ENCODE measurements at regions not wholly inside any gene's neighbourhood (a gene's known extent, or its start where the extent isn't known, plus 50 kb on each side); places are given as distances from the start of the nearest gene placed in this dataset.

GRCh38 chr7:98483276-98483963 is 82.5 kb upstream of the BAIAP2L1 start:
- H3K4me3 ChIP-seq (ENCODE audit: low read depth, low read length), result no peak overlapping the region
- no peak for TF ChIP-seq CTCF (IDR thresholded peaks at IDR 0.05; ENCODE audit: low read depth, low read length, missing control alignments)
- DNase-seq (ENCODE audit: low read depth), result no peak

GRCh38 chr7:98479318-98479717 is 78.4 kb upstream of the BAIAP2L1 start:
- DNase-seq (ENCODE audit: low read depth), result no peak
- no peak overlapping the region for H3K4me3 ChIP-seq (ENCODE audit: low read depth, low read length)
- TF ChIP-seq CTCF (IDR thresholded peaks at IDR 0.05; ENCODE audit: low read depth, low read length, missing control alignments), result no peak

GRCh38 chr7:98475352-98475751 is 74.5 kb upstream of the BAIAP2L1 start:
- TF ChIP-seq CTCF (IDR thresholded peaks at IDR 0.05; ENCODE audit: low read depth, low read length, missing control alignments), result no peak

DNA sequence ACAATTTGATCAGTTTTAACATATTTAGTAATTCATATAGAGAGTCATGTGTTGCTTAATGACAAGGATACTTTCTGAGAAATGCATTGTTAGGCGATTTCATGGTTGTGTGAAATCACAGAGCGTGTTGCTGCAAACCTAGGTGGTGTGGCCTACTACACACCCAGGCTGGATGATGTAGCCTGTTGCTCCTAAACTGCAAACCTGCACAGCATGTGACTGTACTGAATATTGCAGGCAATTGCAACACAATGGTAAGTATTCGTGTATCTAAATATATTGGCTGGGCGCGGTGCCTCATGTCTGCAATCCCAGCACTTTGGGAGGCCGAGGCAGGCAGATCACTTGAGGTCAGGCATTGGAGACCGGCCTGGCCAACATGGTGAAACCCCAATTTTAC is 73.7 kb upstream of the BAIAP2L1 start:
- TF ChIP-seq CTCF (IDR thresholded peaks at IDR 0.05; ENCODE audit: low read depth, low read length, missing control alignments), result no peak

More at GRCh38 chr7:98475352-98475751, 74.5 kb upstream of the BAIAP2L1 start:
- DNase-seq (ENCODE audit: low read depth), result no peak
- H3K4me3 ChIP-seq (ENCODE audit: low read depth, low read length), result no peak overlapping the region

DNA sequence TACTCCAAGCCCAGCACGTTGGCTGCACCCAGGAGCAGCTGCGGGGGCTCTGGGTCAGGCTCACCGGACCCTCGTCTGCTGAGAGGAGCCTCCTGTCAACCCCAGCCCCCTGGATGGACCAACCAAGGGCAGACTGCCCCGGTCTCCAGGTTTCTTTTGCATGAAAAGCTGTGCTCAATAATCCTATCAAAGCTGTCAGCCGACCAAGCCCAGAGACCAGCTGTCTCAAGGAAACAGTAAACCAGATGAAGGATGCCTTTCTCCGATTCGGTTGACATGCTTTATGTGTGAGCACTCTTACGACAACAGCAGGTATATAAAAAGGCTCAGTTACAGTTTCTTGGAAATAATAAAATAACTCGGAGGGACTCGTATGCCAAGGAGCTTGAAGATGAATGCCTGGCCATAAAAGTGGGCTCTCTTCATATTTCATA is 71.6 kb upstream of the BAIAP2L1 start:
- H3K4me3 ChIP-seq (ENCODE audit: low read depth, low read length), result no peak overlapping the region
- no peak for TF ChIP-seq CTCF (IDR thresholded peaks at IDR 0.05; ENCODE audit: low read depth, low read length, missing control alignments)
- DNase-seq (ENCODE audit: low read depth), result no peak

More for the DNA sequence above, 73.7 kb upstream of the BAIAP2L1 start:
- DNase-seq (ENCODE audit: low read depth), result no peak
- no peak overlapping the region for H3K4me3 ChIP-seq (ENCODE audit: low read depth, low read length)

DNA sequence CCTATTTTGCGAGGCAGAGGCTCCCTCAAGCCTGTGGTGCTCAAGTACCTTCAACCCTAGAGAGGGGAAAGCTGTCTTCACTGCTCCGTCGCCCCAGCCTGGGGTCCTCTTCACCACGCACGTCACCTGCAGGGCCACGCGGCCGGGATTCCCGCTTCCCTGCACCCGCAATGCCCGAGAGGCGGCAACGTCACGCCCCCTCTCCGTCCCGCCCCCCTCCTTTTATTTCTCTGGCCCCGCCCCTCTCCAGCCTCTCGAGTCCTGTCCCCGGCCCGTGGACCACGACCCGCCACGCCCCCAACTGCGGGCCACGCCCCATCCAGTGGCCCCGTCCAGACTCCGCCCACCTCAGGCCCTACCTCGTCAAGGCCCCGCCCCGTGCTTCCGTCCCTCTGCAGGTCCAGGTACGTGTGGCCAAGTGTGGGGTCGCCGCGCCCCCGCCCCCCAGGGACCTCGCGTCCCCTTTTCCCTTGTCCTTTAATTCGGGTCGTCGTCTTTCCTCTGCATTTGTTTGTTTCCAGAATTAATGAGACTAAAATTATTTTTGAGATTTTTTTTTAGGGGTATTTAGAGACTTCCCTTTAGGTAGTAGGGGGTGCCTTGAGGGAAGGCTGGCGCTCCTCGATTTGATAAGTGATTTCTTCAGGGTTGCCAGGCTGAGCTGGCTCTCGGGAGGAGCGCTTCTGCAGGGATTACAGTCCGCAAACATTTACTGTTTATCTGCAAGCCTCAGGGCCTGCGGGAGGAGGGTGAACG is 69.8 kb upstream of the BAIAP2L1 start:
- H3K4me3 ChIP-seq (ENCODE audit: low read depth, low read length), result no peak overlapping the region
- no peak for TF ChIP-seq CTCF (IDR thresholded peaks at IDR 0.05; ENCODE audit: low read depth, low read length, missing control alignments)
- no peak for DNase-seq (ENCODE audit: low read depth)
